ENCODE measurements at regions not wholly inside any gene's neighbourhood (a gene's known extent, or its start where the extent isn't known, plus 50 kb on each side); places are given as distances from the start of the nearest gene placed in this dataset.
"Not testable (repeated sequence)": the region's sequence is repeated elsewhere in the genome, so short reads cannot be mapped to it uniquely, and the experiment has no call there.

DNA sequence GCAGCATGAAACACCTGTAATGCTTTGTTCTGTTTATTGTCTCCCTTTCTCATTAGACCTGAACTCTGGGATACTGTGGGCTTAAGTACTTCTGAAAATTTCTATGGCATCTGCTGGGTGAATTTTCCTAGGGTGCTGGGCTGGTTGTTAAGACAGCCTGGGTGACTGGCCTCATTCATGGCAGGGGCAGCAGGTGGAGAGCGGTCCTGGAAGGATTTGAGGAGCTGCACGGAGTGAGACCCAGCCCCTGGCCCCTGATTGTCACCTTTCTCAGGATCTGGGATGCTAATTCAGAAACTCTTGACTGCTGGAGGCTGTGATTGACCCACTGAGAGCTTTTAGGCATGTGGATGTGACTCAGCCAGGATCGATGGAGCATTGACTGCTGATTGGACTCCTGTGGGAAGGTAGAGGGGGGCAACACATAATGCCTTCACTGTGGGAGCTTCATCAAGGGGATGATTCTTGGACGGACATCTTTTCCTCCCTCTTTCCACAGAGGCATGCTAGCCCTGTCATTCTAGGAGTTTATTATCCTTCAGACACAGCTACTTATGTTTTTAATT, 252.0 kb downstream of the GOLGA6L6 start:
- TF ChIP-seq, protein P1, sequence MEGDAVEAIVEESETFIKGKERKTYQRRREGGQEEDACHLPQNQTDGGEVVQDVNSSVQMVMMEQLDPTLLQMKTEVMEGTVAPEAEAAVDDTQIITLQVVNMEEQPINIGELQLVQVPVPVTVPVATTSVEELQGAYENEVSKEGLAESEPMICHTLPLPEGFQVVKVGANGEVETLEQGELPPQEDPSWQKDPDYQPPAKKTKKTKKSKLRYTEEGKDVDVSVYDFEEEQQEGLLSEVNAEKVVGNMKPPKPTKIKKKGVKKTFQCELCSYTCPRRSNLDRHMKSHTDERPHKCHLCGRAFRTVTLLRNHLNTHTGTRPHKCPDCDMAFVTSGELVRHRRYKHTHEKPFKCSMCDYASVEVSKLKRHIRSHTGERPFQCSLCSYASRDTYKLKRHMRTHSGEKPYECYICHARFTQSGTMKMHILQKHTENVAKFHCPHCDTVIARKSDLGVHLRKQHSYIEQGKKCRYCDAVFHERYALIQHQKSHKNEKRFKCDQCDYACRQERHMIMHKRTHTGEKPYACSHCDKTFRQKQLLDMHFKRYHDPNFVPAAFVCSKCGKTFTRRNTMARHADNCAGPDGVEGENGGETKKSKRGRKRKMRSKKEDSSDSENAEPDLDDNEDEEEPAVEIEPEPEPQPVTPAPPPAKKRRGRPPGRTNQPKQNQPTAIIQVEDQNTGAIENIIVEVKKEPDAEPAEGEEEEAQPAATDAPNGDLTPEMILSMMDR (IDR thresholded peaks at IDR 0.05): not testable (repeated sequence)
- TF ChIP-seq CHD4 (IDR thresholded peaks at IDR 0.05; ENCODE audit: borderline replicate concordance); POLR2A (IDR thresholded peaks at IDR 0.05; ENCODE audit: low read length); SREBF2 (IDR thresholded peaks at IDR 0.05); MAFK (IDR thresholded peaks at IDR 0.05; ENCODE audit: partially characterized antibody); KDM1A (IDR thresholded peaks at IDR 0.05; ENCODE audit: low read depth); TP53 (CRISPR knock-in tag; IDR thresholded peaks at IDR 0.05); CEBPB (IDR thresholded peaks at IDR 0.05); MAZ (IDR thresholded peaks at IDR 0.05; ENCODE audit: borderline replicate concordance, low read depth, low read length); EP300 (IDR thresholded peaks at IDR 0.05): not testable (repeated sequence)
- TF ChIP-seq, protein P2, sequence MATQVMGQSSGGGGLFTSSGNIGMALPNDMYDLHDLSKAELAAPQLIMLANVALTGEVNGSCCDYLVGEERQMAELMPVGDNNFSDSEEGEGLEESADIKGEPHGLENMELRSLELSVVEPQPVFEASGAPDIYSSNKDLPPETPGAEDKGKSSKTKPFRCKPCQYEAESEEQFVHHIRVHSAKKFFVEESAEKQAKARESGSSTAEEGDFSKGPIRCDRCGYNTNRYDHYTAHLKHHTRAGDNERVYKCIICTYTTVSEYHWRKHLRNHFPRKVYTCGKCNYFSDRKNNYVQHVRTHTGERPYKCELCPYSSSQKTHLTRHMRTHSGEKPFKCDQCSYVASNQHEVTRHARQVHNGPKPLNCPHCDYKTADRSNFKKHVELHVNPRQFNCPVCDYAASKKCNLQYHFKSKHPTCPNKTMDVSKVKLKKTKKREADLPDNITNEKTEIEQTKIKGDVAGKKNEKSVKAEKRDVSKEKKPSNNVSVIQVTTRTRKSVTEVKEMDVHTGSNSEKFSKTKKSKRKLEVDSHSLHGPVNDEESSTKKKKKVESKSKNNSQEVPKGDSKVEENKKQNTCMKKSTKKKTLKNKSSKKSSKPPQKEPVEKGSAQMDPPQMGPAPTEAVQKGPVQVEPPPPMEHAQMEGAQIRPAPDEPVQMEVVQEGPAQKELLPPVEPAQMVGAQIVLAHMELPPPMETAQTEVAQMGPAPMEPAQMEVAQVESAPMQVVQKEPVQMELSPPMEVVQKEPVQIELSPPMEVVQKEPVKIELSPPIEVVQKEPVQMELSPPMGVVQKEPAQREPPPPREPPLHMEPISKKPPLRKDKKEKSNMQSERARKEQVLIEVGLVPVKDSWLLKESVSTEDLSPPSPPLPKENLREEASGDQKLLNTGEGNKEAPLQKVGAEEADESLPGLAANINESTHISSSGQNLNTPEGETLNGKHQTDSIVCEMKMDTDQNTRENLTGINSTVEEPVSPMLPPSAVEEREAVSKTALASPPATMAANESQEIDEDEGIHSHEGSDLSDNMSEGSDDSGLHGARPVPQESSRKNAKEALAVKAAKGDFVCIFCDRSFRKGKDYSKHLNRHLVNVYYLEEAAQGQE (IDR thresholded peaks at IDR 0.05): not testable (repeated sequence)
- TF ChIP-seq, protein P3, sequence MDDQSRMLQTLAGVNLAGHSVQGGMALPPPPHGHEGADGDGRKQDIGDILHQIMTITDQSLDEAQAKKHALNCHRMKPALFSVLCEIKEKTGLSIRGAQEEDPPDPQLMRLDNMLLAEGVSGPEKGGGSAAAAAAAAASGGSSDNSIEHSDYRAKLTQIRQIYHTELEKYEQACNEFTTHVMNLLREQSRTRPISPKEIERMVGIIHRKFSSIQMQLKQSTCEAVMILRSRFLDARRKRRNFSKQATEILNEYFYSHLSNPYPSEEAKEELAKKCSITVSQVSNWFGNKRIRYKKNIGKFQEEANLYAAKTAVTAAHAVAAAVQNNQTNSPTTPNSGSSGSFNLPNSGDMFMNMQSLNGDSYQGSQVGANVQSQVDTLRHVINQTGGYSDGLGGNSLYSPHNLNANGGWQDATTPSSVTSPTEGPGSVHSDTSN (IDR thresholded peaks at IDR 0.05): not testable (repeated sequence)
- TF ChIP-seq, protein P4, sequence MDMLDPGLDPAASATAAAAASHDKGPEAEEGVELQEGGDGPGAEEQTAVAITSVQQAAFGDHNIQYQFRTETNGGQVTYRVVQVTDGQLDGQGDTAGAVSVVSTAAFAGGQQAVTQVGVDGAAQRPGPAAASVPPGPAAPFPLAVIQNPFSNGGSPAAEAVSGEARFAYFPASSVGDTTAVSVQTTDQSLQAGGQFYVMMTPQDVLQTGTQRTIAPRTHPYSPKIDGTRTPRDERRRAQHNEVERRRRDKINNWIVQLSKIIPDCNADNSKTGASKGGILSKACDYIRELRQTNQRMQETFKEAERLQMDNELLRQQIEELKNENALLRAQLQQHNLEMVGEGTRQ (IDR thresholded peaks at IDR 0.05): not testable (repeated sequence)
- TF ChIP-seq, protein P5, sequence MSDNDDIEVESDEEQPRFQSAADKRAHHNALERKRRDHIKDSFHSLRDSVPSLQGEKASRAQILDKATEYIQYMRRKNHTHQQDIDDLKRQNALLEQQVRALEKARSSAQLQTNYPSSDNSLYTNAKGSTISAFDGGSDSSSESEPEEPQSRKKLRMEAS (IDR thresholded peaks at IDR 0.05): not testable (repeated sequence)

All from A549 (cell line).